ENCODE measurements at regions not wholly inside any gene's neighbourhood (a gene's known extent, or its start where the extent isn't known, plus 50 kb on each side); places are given as distances from the start of the nearest gene placed in this dataset.

DNA sequence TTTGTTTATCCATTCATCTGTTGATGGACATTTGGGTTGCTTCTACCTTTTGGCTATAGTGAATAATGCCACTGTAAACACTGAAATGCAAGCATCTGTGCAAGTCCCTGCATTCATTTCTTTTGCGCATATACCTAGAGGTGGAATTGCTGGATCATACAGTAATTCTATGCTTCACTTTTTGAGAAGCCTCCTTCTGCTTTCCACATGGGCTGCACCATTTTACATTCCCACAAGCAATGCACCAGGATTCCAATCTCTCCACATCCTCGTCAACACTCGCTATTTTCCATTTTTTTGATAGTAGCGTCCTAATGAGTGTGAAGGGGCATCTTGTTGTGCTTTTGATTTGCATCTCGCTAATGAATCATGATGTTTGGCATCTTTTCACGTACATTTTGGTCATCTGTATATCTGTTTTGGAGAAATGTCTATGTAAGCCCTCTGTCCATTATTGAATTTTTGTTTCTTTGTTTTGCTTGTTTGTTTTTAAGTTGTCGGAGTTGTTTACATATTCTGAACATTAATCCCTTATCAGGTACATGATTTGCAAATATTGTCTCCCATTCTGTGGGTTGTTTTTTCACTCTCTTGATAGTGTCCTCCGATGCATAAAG, 335.4 kb downstream of the RRAGC start:
- no peaks in the 10 kb centered on the region for H3K36me3 ChIP-seq (ENCODE audit: control insufficient read depth, low read length)
- no peaks in the 10 kb centered on the region for H3K4me1 ChIP-seq (ENCODE audit: control insufficient read depth, low read length)
- H3K79me2 ChIP-seq (ENCODE audit: control insufficient read depth, low read length): no peaks in the 10 kb centered on the region
- H3F3A ChIP-seq (ENCODE audit: control insufficient read depth, insufficient read depth): no peaks in the 10 kb centered on the region
- no peak overlapping the region for H3K27ac ChIP-seq (ENCODE audit: low read depth, low read length)
- peaks cover 15% of the 10 kb centered on the region; the same call in 1 of the 2 replicates for H3K27me3 ChIP-seq (ENCODE audit: control insufficient read depth, low read length)
- no peaks in the 10 kb centered on the region for H3K9me2 ChIP-seq (replicated peaks; ENCODE audit: control insufficient read depth, low read length)
- no peaks in the 10 kb centered on the region for H3K9me3 ChIP-seq (ENCODE audit: control insufficient read depth, insufficient read depth, low read length)
- no peaks in the 10 kb centered on the region for H4K20me1 ChIP-seq (ENCODE audit: control insufficient read depth, insufficient read depth, low read depth, low read length)
- TF ChIP-seq EZH2phosphoT487 (IDR thresholded peaks at IDR 0.05; ENCODE audit: borderline replicate concordance, low read length) (no peak), CTCF (IDR thresholded peaks at IDR 0.05; ENCODE audit: low read depth, low read length, poor library complexity, severe bottlenecking) (no peak)
- H3K4me2 ChIP-seq (ENCODE audit: low read length): no peak overlapping the region
- no peak overlapping the region for H3K4me3 ChIP-seq (ENCODE audit: low read length)

DNA sequence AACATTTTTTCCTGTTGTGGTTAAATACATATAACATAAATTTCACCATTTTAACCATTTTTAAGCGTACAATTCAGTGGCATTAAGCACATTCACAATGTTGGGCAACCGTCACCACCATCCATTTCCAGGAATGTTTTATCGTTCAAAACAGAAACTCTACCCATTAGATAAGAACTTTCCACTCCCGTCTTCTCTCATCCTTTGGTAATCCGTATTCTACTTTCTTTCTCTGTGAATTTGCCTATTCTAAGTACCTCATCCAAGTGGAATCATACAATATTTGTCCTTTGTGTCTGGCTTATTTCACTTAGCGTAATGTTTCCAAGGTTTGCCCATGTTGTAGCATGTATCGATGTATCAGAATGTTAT, 336.0 kb downstream of the RRAGC start:
- Histone ChIP-seq H3F3A (ENCODE audit: control insufficient read depth, insufficient read depth) (no peaks in the 10 kb centered on the region), H3K9me3 (ENCODE audit: control insufficient read depth, insufficient read depth, low read length) (no peaks in the 10 kb centered on the region), H3K27me3 (ENCODE audit: control insufficient read depth, low read length) (peaks cover 10% of the 10 kb centered on the region; the same call in 1 of the 2 replicates), H3K9me2 (replicated peaks; ENCODE audit: control insufficient read depth, low read length) (no peaks in the 10 kb centered on the region), H4K20me1 (ENCODE audit: control insufficient read depth, insufficient read depth, low read depth, low read length) (no peaks in the 10 kb centered on the region), H3K36me3 (ENCODE audit: control insufficient read depth, low read length) (no peaks in the 10 kb centered on the region), H3K4me2 (ENCODE audit: low read length) (no peak overlapping the region), H3K4me1 (ENCODE audit: control insufficient read depth, low read length) (no peaks in the 10 kb centered on the region), H3K27ac (ENCODE audit: low read depth, low read length) (no peak overlapping the region), H3K79me2 (ENCODE audit: control insufficient read depth, low read length) (no peaks in the 10 kb centered on the region), H3K4me3 (ENCODE audit: low read length) (no peak overlapping the region)
- TF ChIP-seq CTCF (IDR thresholded peaks at IDR 0.05; ENCODE audit: low read depth, low read length, poor library complexity, severe bottlenecking): no peak
- no peak for TF ChIP-seq EZH2phosphoT487 (IDR thresholded peaks at IDR 0.05; ENCODE audit: borderline replicate concordance, low read length)

DNA sequence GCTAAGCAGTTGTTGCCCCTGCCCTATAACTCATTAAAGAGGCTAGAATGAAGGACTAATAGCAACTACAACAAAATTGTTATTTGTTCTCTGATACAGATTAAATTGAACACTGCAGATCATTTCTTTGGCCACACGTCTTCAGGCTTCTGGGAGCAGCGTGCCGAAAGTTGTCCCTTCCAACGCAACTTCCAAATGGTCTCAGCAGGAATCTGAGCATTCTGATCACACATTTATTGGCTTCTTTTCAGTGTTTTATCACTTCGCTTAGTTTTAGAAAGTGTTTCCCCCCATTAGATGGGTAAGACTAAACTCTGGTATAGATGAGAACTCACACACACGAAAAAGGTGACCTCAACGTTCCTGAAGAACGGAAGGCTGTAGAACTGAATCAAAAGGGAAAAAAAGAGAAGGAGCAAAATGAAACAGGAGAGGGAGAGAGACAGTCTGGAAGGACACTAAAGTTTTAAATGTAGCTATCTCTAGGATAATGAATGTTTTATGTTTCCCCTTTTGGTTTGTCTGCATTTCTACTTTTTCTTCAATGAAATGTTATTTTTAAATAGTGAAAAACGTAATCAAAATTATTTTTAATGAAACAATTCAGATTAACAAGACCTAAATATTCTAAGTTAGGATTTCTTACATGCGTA, 336.5 kb downstream of the RRAGC start:
- Histone ChIP-seq H3K4me3 (ENCODE audit: low read length) (no peak overlapping the region), H3K27me3 (ENCODE audit: control insufficient read depth, low read length) (peaks cover 9% of the 10 kb centered on the region; the same call in 1 of the 2 replicates), H3K4me2 (ENCODE audit: low read length) (no peak overlapping the region), H4K20me1 (ENCODE audit: control insufficient read depth, insufficient read depth, low read depth, low read length) (no peaks in the 10 kb centered on the region), H3K79me2 (ENCODE audit: control insufficient read depth, low read length) (no peaks in the 10 kb centered on the region), H3K9me3 (ENCODE audit: control insufficient read depth, insufficient read depth, low read length) (no peaks in the 10 kb centered on the region), H3K4me1 (ENCODE audit: control insufficient read depth, low read length) (no peaks in the 10 kb centered on the region), H3K36me3 (ENCODE audit: control insufficient read depth, low read length) (no peaks in the 10 kb centered on the region), H3F3A (ENCODE audit: control insufficient read depth, insufficient read depth) (no peaks in the 10 kb centered on the region), H3K9me2 (replicated peaks; ENCODE audit: control insufficient read depth, low read length) (no peaks in the 10 kb centered on the region), H3K27ac (ENCODE audit: low read depth, low read length) (no peak overlapping the region)
- TF ChIP-seq CTCF (IDR thresholded peaks at IDR 0.05; ENCODE audit: low read depth, low read length, poor library complexity, severe bottlenecking) (no peak), EZH2phosphoT487 (IDR thresholded peaks at IDR 0.05; ENCODE audit: borderline replicate concordance, low read length) (no peak)

Data from DOHH2 (cell line).